ENCODE measurements at regions not wholly inside any gene's neighbourhood (a gene's known extent, or its start where the extent isn't known, plus 50 kb on each side); places are given as distances from the start of the nearest gene placed in this dataset.

- intact Hi-C loops (cut with micrococcal nuclease): loop anchor here (1.0 to 5.0 kb wide), 7 partner anchors 8 to 995 kb away; partner anchors contain the start of genes GALNT1, INO80C, RMP24 and ZNF24
Observed at GRCh38 chr18:34977838-34978532, 63.2 kb upstream of the MAPRE2 start.

- intact Hi-C loops (cut with micrococcal nuclease): loop anchor here (2.0 to 5.0 kb wide), 6 partner anchors 118 to 994 kb away; partner anchors contain the start of genes GALNT1, INO80C, RMP24 and ZNF24
Observed at GRCh38 chr18:34978533-34978893, 62.7 kb upstream of the MAPRE2 start.

- intact Hi-C loops (cut with micrococcal nuclease): loop anchor here (1.0 to 5.0 kb wide), 7 partner anchors 63 to 994 kb away; partner anchors contain the start of genes GALNT1, INO80C, RMP24 and ZNF24
Observed at GRCh38 chr18:34978953-34979608, 62.1 kb upstream of the MAPRE2 start.

DNA sequence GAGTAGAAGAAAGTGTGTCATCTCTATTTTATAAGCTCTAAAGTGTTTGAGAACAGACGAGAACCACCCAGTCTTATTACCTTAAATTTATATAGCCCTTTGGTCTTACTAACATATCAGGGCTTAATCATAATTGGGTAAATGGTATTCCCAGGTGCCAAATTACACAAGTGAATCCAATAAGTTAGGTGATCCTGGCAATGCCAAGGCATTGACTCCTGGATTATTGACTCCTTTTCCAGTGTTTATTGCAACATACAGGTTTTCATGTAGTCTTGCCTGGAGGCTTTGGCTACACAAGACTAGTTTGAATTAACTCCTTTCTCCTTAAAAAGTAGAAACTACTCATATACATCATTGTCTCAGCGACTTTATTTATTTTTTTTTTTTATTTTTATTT lies 59.7 kb upstream of the MAPRE2 start:
- intact Hi-C loops (cut with micrococcal nuclease): loop anchor here (10.0 kb wide), 1 partner anchor 1483 kb away; no protein-coding TSS in a partner anchor

- intact Hi-C loops (cut with micrococcal nuclease): loop anchor here (1.0 to 10.0 kb wide), 3 partner anchors 9 to 1479 kb away; no protein-coding TSS in a partner anchor
Observed at GRCh38 chr18:34985963-34986362, 55.2 kb upstream of the MAPRE2 start.

DNA sequence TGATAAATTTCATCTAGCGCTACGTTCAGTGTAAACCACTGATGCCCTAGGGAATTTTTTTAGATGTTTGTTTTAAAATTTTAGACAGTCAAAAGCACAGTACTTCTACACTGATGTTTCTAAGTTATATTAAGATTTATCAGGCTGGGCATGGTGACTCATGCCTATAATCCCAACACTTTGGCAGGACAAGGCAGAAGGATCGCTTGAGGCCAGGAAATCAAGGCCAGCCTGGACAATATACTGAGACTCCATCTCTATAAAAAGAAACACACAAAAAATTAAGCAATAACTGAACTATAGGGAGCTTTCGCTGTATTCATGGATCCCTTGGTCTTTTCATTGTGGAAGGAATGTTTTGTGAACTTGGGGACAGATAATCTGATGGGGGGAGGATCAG lies 50.6 kb upstream of the MAPRE2 start:
- intact Hi-C loops (cut with micrococcal nuclease): no loop called here

DNA sequence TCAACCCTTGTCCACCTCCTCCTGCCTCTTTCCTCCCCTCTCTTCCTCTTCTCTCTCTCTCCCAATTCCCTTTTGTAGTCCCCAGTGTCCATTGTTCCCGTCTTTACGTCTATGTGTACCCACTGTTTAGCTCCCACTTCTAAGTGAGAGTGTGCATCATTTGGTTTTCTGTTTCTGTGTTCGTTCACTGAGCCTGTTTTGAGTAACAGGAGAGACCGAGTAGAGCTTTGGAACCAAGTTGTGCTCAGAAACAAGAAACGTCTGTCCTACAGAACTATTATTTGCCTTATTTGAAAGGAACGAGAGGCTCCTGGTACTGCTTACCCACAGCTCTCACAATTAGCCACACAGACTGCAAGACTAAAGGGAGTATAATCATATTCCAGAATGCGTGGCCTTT lies 50.1 kb upstream of the MAPRE2 start:
- intact Hi-C loops (cut with micrococcal nuclease): no loop called here

All from T-helper 1 cell treated with Interleukin-12 subunit alpha and Interleukin-12 subunit beta and Interleukin-4 antibody, amounts not matched to agents 30 ng/mL and 1 ng/mL, for 36 hours (primary cell).